HCT116 (cell line): ENCODE measurements at regions not wholly inside any gene's neighbourhood (a gene's known extent, or its start where the extent isn't known, plus 50 kb on each side); places are given as distances from the start of the nearest gene placed in this dataset.

Experiments used
- CBX3 ChIP-seq: IDR thresholded peaks from 2 replicates; pipeline ENCODE4 v1.6.1; 2012; ENCODE audit warnings: low read depth
- EZH2 ChIP-seq: fragments of 200-600 bp; sonication (generic); IDR thresholded peaks from 2 replicates; pipeline ENCODE4 v1.6.1; 2017; ENCODE audit warnings: antibody characterized with exemption, mixed run types
- EZH2phosphoT487 ChIP-seq: fragments of 200-600 bp; IDR thresholded peaks from 2 replicates; pipeline ENCODE4 v1.6.1; 2018; ENCODE audit warnings: antibody characterized with exemption, borderline replicate concordance
- MAX ChIP-seq: IDR thresholded peaks from 2 replicates; pipeline ENCODE4 v1.6.1; 2012
- POLR2A ChIP-seq: IDR thresholded peaks from 2 replicates; pipeline ENCODE4 v1.7.0; 2011; ENCODE audit warnings: borderline replicate concordance; ENCODE audit not compliant: insufficient read depth, insufficient read length; ENCODE audit errors: extremely low read depth
- POLR2AphosphoS5 ChIP-seq: IDR thresholded peaks from 2 replicates; pipeline ENCODE4 v1.6.1; 2011; ENCODE audit warnings: mild to moderate bottlenecking, low read depth, low read length, moderate library complexity
- RAD21 ChIP-seq: IDR thresholded peaks from 2 replicates; pipeline ENCODE4 v1.6.1; 2012; ENCODE audit warnings: low read depth, mild to moderate bottlenecking
- REST ChIP-seq: IDR thresholded peaks from 2 replicates; pipeline ENCODE4 v1.6.1; 2012; ENCODE audit warnings: low read depth
- SP1 ChIP-seq: IDR thresholded peaks from 2 replicates; pipeline ENCODE4 v1.6.1; 2012; ENCODE audit warnings: low read depth
- YY1 ChIP-seq: IDR thresholded peaks from 2 replicates; pipeline ENCODE4 v1.6.1; 2011; ENCODE audit warnings: low read length, low read depth, moderate library complexity, mild to moderate bottlenecking; ENCODE audit not compliant: insufficient replicate concordance; ENCODE audit errors: extremely low read depth
- ZNF274 ChIP-seq: fragments of 200-500 bp; sonication (Bioruptor generic); IDR thresholded peaks from 2 replicates; pipeline ENCODE4 v1.6.1; 2014; ENCODE audit warnings: mild to moderate bottlenecking, low read depth, low read length, inconsistent platforms
- TF ChIP-seq, protein P1 (sequence below), 3 experiments: fragments of 200-600 bp in 1 of 3; sonication (generic) in 1 of 3; IDR thresholded peaks in 2 of 3; conservative IDR thresholded peaks in 1 of 3; 2 replicates each; pipeline ENCODE4 v1.5.1; 2012 to 2017; ENCODE audit warnings: low read depth in 2 of 3, low read length in 2 of 3, antibody characterized with exemption in 1 of 3, borderline replicate concordance in 1 of 3, control low read depth in 1 of 3, mild to moderate bottlenecking in 1 of 3, mixed read lengths in 1 of 3, mixed run types in 1 of 3, moderate library complexity in 1 of 3; ENCODE audit not compliant: insufficient read depth in 1 of 3
- TF ChIP-seq, protein P2 (sequence below): IDR thresholded peaks from 2 replicates; pipeline ENCODE4 v1.6.1; 2012

GRCh38 chr1:214842856-214843255 is 239.7 kb upstream of the KCNK2 start:
- no peak for TF ChIP-seq SP1
- TF ChIP-seq, protein P1, sequence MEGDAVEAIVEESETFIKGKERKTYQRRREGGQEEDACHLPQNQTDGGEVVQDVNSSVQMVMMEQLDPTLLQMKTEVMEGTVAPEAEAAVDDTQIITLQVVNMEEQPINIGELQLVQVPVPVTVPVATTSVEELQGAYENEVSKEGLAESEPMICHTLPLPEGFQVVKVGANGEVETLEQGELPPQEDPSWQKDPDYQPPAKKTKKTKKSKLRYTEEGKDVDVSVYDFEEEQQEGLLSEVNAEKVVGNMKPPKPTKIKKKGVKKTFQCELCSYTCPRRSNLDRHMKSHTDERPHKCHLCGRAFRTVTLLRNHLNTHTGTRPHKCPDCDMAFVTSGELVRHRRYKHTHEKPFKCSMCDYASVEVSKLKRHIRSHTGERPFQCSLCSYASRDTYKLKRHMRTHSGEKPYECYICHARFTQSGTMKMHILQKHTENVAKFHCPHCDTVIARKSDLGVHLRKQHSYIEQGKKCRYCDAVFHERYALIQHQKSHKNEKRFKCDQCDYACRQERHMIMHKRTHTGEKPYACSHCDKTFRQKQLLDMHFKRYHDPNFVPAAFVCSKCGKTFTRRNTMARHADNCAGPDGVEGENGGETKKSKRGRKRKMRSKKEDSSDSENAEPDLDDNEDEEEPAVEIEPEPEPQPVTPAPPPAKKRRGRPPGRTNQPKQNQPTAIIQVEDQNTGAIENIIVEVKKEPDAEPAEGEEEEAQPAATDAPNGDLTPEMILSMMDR (IDR thresholded peaks at IDR 0.05 in 2 of 3, conservative IDR thresholded peaks at IDR 0.05 in 1 of 3; ENCODE audit: borderline replicate concordance in 1 of 3, insufficient read depth in 1 of 3, low read depth in 2 of 3, low read length in 2 of 3), result no peak
- TF ChIP-seq ZNF274, result no peak
- no peak for TF ChIP-seq EZH2
- TF ChIP-seq EZH2phosphoT487, result no peak
- TF ChIP-seq MAX, result no peak
- TF ChIP-seq REST, result no peak
- TF ChIP-seq POLR2AphosphoS5, result no peak
- TF ChIP-seq, protein P2, sequence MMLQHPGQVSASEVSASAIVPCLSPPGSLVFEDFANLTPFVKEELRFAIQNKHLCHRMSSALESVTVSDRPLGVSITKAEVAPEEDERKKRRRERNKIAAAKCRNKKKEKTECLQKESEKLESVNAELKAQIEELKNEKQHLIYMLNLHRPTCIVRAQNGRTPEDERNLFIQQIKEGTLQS, result no peak
- TF ChIP-seq RAD21, result no peak
- no peak for TF ChIP-seq CBX3
- TF ChIP-seq YY1, result no peak
- TF ChIP-seq POLR2A, result no peak
